GM12872 (cell line): ENCODE measurements at regions not wholly inside any gene's neighbourhood (a gene's known extent, or its start where the extent isn't known, plus 50 kb on each side); places are given as distances from the start of the nearest gene placed in this dataset.

Experiments used
- CTCF ChIP-seq: IDR thresholded peaks from 3 replicates; pipeline ENCODE4 v1.5.1; 2011; ENCODE audit warnings: low read depth, mild to moderate bottlenecking, low read length, moderate library complexity; ENCODE audit not compliant: insufficient read depth

- no peak for TF ChIP-seq CTCF
Measured at GRCh38 chr2:142805244-142805643, 72.2 kb upstream of the KYNU start.

GRCh38 chr2:142803158-142803557 lies 74.3 kb upstream of the KYNU start:
- TF ChIP-seq CTCF, result no peak

GRCh38 chr2:142796588-142796987 lies 80.9 kb upstream of the KYNU start:
- TF ChIP-seq CTCF, result no peak

- TF ChIP-seq CTCF, result no peak
Measured at GRCh38 chr2:142796161-142796560, 81.3 kb upstream of the KYNU start.

GRCh38 chr2:142794850-142795249 lies 82.6 kb upstream of the KYNU start:
- TF ChIP-seq CTCF, result no peak

- no peak for TF ChIP-seq CTCF
Measured at GRCh38 chr2:142791335-142791734, 86.1 kb upstream of the KYNU start.

GRCh38 chr2:142786918-142787702 lies 90.4 kb upstream of the KYNU start:
- TF ChIP-seq CTCF, result no peak
